ENCODE measurements at regions not wholly inside any gene's neighbourhood (a gene's known extent, or its start where the extent isn't known, plus 50 kb on each side); places are given as distances from the start of the nearest gene placed in this dataset.

DNA sequence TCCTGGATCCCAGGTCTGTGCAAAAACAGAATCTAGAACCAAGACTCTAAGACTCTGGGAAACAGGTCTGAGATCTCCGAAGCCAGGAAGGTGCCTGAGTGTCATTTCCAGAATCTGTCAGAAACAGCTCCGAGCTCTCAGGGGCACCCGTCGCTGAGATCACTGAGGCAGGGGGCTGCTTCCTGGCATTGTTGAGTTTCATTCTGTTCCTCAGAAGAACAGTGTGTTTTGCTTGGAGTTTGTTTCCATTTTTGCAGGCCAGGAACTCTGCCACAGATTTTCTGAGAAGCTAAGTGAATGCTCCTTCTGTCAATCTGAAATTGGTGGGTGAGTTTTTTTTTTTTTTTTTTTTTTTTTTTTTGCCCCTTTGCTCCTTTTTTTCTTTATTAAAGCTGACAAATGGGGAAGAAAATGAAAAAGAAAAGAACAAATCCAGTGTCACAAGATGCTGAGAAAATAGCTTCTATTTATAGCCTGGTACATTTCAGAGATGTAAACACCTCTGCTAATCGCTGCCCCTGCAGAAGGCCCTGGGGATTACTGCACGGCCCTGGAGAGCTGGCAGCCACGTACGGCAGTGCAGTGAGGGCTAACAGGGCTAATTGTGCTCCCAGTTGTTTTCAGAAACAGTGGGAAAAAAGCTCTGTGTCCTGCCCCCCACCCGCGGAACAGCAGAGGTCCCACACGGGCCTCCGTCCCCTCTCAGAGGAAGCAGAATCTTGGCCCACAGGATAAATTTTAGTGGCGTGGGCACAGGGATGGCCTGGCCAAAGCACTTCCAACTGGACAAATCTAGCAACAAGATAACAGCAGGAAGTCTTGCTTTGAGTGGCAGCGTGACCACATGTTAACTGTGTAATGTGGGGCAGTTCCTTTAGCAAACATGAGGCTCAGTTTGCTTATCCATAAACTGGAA is 237.6 kb upstream of the IRS2 start:
- Mint-ChIP-seq H3K36me3 (ENCODE audit: insufficient read depth in 1 of 3, low read depth in 3 of 3) (no peaks in the 10 kb centered on the region), H3K27ac (no peak overlapping the region), H3K9me3 (no peaks in the 10 kb centered on the region), H3K4me1 (peaks cover 12 to 16% of the 10 kb centered on the region in 2 experiments), H3K27me3 (ENCODE audit: low read depth) (peaks cover 2% of the 10 kb centered on the region; the same call in 1 of the 2 replicates), H3K4me3 (no peak overlapping the region)
- no CpG with 5 or more reads among the region's 14 CpGs for WGBS (ENCODE audit: extremely low coverage, insufficient read length, low lambda C conversion rate)
- H3K9ac ChIP-seq (ENCODE audit: extremely low read depth, insufficient read length, low read length), result no peak overlapping the region
- no peak overlapping the region for H3T11ph ChIP-seq (ENCODE audit: low read length)
- H4K5ac ChIP-seq (ENCODE audit: insufficient read length, low read depth, low read length), result no peak overlapping the region
- no peaks in the 10 kb centered on the region; the same call in 1 of the 2 replicates for H3K27me3 ChIP-seq (ENCODE audit: insufficient read depth, low read length)
- no peak overlapping the region for H3K4ac ChIP-seq (ENCODE audit: low read depth, low read length)
- no peak overlapping the region for H2BK20ac ChIP-seq (ENCODE audit: low read depth, low read length, poor library complexity, severe bottlenecking)
- no peaks in the 10 kb centered on the region for H3K79me1 ChIP-seq (ENCODE audit: insufficient read depth, low read depth, low read length, poor library complexity, severe bottlenecking)
- no peaks in the 10 kb centered on the region for H4K20me1 ChIP-seq (ENCODE audit: control insufficient read depth, insufficient read depth, insufficient read length)
- H4K91ac ChIP-seq (ENCODE audit: insufficient read length, low read depth, low read length), result no peak overlapping the region
- no peak overlapping the region for H2BK120ac ChIP-seq (ENCODE audit: low read depth, low read length, poor library complexity, severe bottlenecking)
- H3K79me2 ChIP-seq (ENCODE audit: insufficient read depth, low read length), result no peaks in the 10 kb centered on the region
- H3K4me2 ChIP-seq (ENCODE audit: insufficient read depth, insufficient read length, low read length), result no peak overlapping the region
- H2AFZ ChIP-seq (ENCODE audit: low read length), result no peak overlapping the region
- TF ChIP-seq, protein P1, sequence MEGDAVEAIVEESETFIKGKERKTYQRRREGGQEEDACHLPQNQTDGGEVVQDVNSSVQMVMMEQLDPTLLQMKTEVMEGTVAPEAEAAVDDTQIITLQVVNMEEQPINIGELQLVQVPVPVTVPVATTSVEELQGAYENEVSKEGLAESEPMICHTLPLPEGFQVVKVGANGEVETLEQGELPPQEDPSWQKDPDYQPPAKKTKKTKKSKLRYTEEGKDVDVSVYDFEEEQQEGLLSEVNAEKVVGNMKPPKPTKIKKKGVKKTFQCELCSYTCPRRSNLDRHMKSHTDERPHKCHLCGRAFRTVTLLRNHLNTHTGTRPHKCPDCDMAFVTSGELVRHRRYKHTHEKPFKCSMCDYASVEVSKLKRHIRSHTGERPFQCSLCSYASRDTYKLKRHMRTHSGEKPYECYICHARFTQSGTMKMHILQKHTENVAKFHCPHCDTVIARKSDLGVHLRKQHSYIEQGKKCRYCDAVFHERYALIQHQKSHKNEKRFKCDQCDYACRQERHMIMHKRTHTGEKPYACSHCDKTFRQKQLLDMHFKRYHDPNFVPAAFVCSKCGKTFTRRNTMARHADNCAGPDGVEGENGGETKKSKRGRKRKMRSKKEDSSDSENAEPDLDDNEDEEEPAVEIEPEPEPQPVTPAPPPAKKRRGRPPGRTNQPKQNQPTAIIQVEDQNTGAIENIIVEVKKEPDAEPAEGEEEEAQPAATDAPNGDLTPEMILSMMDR (conservative IDR thresholded peaks at IDR 0.05), result no peak
- H3K4me1 ChIP-seq (ENCODE audit: insufficient read depth, low read length), result no peaks in the 10 kb centered on the region
- H3K9me3 ChIP-seq (ENCODE audit: control insufficient read depth, low read depth, low read length), result no peaks in the 10 kb centered on the region
- no peak overlapping the region for H2AK5ac ChIP-seq (ENCODE audit: insufficient read length, low read length)
- H2BK12ac ChIP-seq (ENCODE audit: insufficient read length, low read depth, low read length), result no peak overlapping the region
- H3K56ac ChIP-seq (ENCODE audit: insufficient read length, low read depth, low read length), result no peak overlapping the region
- H3K23me2 ChIP-seq (ENCODE audit: insufficient read length, low read depth, low read length, poor library complexity, severe bottlenecking), result no peaks in the 10 kb centered on the region
- no peak overlapping the region for H3K27ac ChIP-seq (ENCODE audit: insufficient read length, low read depth, low read length)
- DNase-seq, result no peak
- no peak overlapping the region for H4K8ac ChIP-seq (replicated peaks; ENCODE audit: insufficient read length, low read depth, low read length)
- H3K18ac ChIP-seq (ENCODE audit: insufficient read length, low read depth, low read length), result no peak overlapping the region
- H3K14ac ChIP-seq (ENCODE audit: insufficient read depth, low read length), result no peak overlapping the region
- no peak overlapping the region for H2BK5ac ChIP-seq (ENCODE audit: insufficient read length, low read length)
- H3K23ac ChIP-seq (ENCODE audit: insufficient read length, low read depth, low read length), result no peak overlapping the region
- H2BK15ac ChIP-seq (ENCODE audit: low read depth, low read length), result no peak overlapping the region
